Activated naive CD8-positive, alpha-beta T cell treated with anti-CD3 and anti-CD28 coated beads, Interleukin-2, amount 50 U/mL, for 24 hours (primary cell): ENCODE measurements at regions not wholly inside any gene's neighbourhood (a gene's known extent, or its start where the extent isn't known, plus 50 kb on each side); places are given as distances from the start of the nearest gene placed in this dataset.

Source experiments
- ATAC-seq: fragments of 150-1000 bp; cut with Tn5 transposase; one replicate; pipeline ENCODE4 v1.10.0; 2021
- DNase-seq: peaks from one replicate; pipeline ENCODE4 v3.0.0; 2021
- H3K27ac Mint-ChIP-seq: one replicate; pipeline ENCODE4 v1.8.0; 2021; ENCODE audit warnings: mild to moderate bottlenecking, mixed read lengths
- H3K27me3 Mint-ChIP-seq: one replicate; pipeline ENCODE4 v1.8.0; 2021; ENCODE audit warnings: mixed read lengths
- H3K36me3 Mint-ChIP-seq: one replicate; pipeline ENCODE4 v1.8.0; 2021; ENCODE audit warnings: low read depth, mixed read lengths
- H3K4me1 Mint-ChIP-seq: one replicate; pipeline ENCODE4 v1.8.0; 2021; ENCODE audit warnings: mixed read lengths
- H3K4me3 Mint-ChIP-seq: one replicate; pipeline ENCODE4 v1.8.0; 2021; ENCODE audit warnings: mild to moderate bottlenecking, moderate library complexity, mixed read lengths
- H3K9me3 Mint-ChIP-seq: one replicate; pipeline ENCODE4 v1.8.0; 2021; ENCODE audit warnings: mixed read lengths

GRCh38 chr1:56174176-56174885 lies 405.0 kb downstream of the PLPP3 start:
- no peaks in the 10 kb centered on the region for H3K27me3 Mint-ChIP-seq
- DNase-seq (no peak), ATAC-seq (no peak)
- H3K4me3 Mint-ChIP-seq, result no peak overlapping the region
- no peaks in the 10 kb centered on the region for H3K4me1 Mint-ChIP-seq
- H3K27ac Mint-ChIP-seq, result no peak overlapping the region
- H3K9me3 Mint-ChIP-seq, result no peaks in the 10 kb centered on the region
- no peaks in the 10 kb centered on the region for H3K36me3 Mint-ChIP-seq

DNA sequence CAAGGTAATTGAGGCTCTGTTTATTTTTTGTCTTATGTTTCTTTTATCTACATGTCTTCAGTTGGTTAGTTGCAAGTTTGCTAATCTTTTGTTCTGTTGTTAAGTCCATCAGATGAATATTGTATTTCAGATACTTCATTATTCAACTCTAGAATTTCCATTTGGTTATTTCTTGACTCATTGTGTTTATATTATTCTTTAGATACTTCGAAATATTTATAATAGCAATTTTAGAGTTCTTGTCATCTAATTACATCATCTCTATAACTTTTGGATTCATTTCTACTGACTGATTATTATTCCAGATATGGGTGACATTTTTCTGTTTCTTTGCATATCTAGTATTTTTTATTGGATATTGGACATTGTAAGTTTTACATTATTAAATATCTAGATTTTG lies 405.6 kb downstream of the PLPP3 start:
- no peaks in the 10 kb centered on the region for H3K36me3 Mint-ChIP-seq
- no peak for ATAC-seq
- H3K27me3 Mint-ChIP-seq, result no peaks in the 10 kb centered on the region
- no peak for DNase-seq
- H3K9me3 Mint-ChIP-seq, result no peaks in the 10 kb centered on the region
- no peak overlapping the region for H3K4me3 Mint-ChIP-seq
- H3K4me1 Mint-ChIP-seq, result no peaks in the 10 kb centered on the region
- H3K27ac Mint-ChIP-seq, result no peak overlapping the region

DNA sequence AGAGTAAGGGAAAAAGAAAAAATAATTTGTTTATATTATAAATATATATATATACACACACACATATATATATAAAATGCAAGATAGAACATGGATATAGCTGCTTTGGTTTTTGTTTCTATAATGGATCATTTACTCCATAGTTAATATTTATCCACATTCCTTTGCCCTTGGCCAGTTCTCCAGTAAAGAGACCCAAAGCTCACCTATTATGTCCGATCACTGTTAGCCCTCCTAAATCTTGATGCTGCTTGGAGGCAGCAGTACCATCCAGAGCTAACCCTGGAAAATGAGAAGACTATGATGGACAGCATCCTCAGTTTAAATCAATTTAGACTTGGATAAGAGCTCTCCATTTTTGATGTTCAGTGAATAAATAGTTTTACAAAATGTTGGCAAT lies 407.7 kb downstream of the PLPP3 start:
- H3K27me3 Mint-ChIP-seq, result peaks cover 3% of the 10 kb centered on the region
- ATAC-seq (no peak), DNase-seq (no peak)
- H3K27ac Mint-ChIP-seq, result no peak overlapping the region
- H3K9me3 Mint-ChIP-seq, result no peaks in the 10 kb centered on the region
- H3K4me1 Mint-ChIP-seq, result no peaks in the 10 kb centered on the region
- no peak overlapping the region for H3K4me3 Mint-ChIP-seq
- no peaks in the 10 kb centered on the region for H3K36me3 Mint-ChIP-seq

GRCh38 chr1:56170784-56171320 lies 408.5 kb downstream of the PLPP3 start:
- no peak overlapping the region for H3K27ac Mint-ChIP-seq

GRCh38 chr1:56169856-56170255 lies 409.5 kb downstream of the PLPP3 start:
- no peak overlapping the region for H3K4me3 Mint-ChIP-seq
- ATAC-seq (no peak), DNase-seq (no peak)
- no peaks in the 10 kb centered on the region for H3K36me3 Mint-ChIP-seq
- H3K27ac Mint-ChIP-seq, result no peak overlapping the region
- H3K4me1 Mint-ChIP-seq, result no peaks in the 10 kb centered on the region
- H3K9me3 Mint-ChIP-seq, result peaks cover 4% of the 10 kb centered on the region
- H3K27me3 Mint-ChIP-seq, result peaks cover 7% of the 10 kb centered on the region

More at GRCh38 chr1:56170784-56171320, 408.5 kb downstream of the PLPP3 start:
- Mint-ChIP-seq H3K4me1 (no peaks in the 10 kb centered on the region), H3K36me3 (no peaks in the 10 kb centered on the region), H3K9me3 (peaks cover 4% of the 10 kb centered on the region), H3K4me3 (no peak overlapping the region), H3K27me3 (peaks cover 7% of the 10 kb centered on the region)
- DNase-seq, result no peak
- no peak for ATAC-seq

GRCh38 chr1:56168176-56168575 lies 411.2 kb downstream of the PLPP3 start:
- H3K36me3 Mint-ChIP-seq, result no peaks in the 10 kb centered on the region
- H3K4me3 Mint-ChIP-seq, result no peak overlapping the region
- no peak for ATAC-seq
- peaks cover 7% of the 10 kb centered on the region for H3K27me3 Mint-ChIP-seq
- peaks cover 4% of the 10 kb centered on the region for H3K9me3 Mint-ChIP-seq
- H3K27ac Mint-ChIP-seq, result no peak overlapping the region
- no peak for DNase-seq
- H3K4me1 Mint-ChIP-seq, result no peaks in the 10 kb centered on the region

DNA sequence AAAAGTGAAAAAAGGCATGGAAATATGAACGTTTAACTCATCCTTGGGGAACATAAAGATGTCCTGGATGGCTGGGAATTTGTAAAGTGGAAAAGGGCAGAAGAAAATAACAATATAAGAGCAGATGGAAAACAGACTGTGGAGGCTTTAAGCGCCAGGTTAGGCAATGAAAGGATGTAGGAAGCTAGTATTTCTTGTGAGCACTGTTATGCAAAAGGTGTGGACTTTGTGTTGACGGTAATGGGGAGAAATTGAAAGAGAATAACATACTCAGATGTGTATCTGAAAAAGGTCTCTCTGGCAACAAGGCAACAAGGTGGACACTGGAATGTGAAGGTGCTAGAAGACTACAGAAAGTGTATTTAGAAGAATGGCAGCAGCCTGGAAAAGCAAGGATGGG lies 411.8 kb downstream of the PLPP3 start:
- Mint-ChIP-seq H3K27ac (no peak overlapping the region), H3K27me3 (peaks cover 7% of the 10 kb centered on the region), H3K36me3 (no peaks in the 10 kb centered on the region), H3K9me3 (peaks cover 4% of the 10 kb centered on the region), H3K4me3 (no peak overlapping the region), H3K4me1 (no peaks in the 10 kb centered on the region)
- DNase-seq (no peak), ATAC-seq (no peak)

DNA sequence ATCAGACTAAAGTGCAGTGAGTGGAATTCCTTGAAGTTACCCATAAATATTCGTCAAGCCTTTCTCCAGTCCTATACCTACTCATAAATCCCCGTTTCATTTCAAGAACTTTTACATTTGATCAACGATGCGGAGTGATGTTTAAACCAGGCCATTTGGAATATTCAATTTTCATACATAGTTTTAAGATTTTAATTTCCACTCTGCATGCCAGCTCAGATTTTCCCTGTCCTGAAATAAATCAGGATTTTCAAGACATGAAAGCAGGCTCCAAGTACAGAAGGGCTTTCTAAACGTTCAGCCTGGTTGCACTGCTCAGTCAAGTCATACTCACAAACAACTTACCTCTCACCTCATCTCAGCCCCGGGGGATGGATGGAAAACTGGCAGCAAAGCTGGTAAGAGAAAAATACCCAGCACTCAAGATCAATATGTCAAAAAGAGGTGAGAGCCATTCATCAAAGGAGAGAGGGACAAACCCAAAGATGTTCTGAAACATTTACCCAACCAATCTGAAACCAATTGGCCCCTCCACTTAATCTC lies 418.5 kb downstream of the PLPP3 start:
- DNase-seq (no peak), ATAC-seq (no peak)
- H3K27ac Mint-ChIP-seq, result no peak overlapping the region
- no peaks in the 10 kb centered on the region for H3K27me3 Mint-ChIP-seq
- no peaks in the 10 kb centered on the region for H3K9me3 Mint-ChIP-seq
- H3K4me3 Mint-ChIP-seq, result no peak overlapping the region
- no peaks in the 10 kb centered on the region for H3K36me3 Mint-ChIP-seq
- peaks cover 1% of the 10 kb centered on the region for H3K4me1 Mint-ChIP-seq

GRCh38 chr1:56156971-56157876 lies 422.1 kb downstream of the PLPP3 start:
- H3K27me3 Mint-ChIP-seq, result peaks cover 7% of the 10 kb centered on the region
- no peaks in the 10 kb centered on the region for H3K9me3 Mint-ChIP-seq
- no peak overlapping the region for H3K27ac Mint-ChIP-seq
- ATAC-seq (no peak), DNase-seq (no peak)
- H3K4me3 Mint-ChIP-seq, result no peak overlapping the region
- peaks cover 1% of the 10 kb centered on the region for H3K4me1 Mint-ChIP-seq
- H3K36me3 Mint-ChIP-seq, result no peaks in the 10 kb centered on the region

DNA sequence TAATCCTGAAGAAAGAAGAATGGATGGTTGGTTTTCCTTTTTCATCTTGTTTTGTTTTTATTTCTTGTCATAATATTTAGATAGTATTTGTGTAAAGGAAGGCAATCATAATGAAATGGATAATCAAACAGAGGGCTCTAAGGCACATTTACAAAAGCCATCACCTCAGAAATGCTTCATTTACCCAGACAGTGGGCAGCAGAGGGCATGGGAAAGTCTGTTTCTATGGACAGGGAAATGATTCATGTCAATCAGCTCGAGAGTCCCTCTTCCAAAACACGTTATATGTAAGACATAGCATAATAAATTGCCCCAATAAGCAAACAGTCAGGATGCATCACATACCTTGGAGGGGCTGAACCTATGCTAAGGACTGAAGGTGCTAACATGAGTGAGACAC lies 426.1 kb downstream of the PLPP3 start:
- no peak overlapping the region for H3K4me3 Mint-ChIP-seq

GRCh38 chr1:56152635-56153034 lies 426.7 kb downstream of the PLPP3 start:
- DNase-seq (no peak), ATAC-seq (no peak)
- Mint-ChIP-seq H3K4me3 (no peak overlapping the region), H3K27ac (no peak overlapping the region), H3K36me3 (no peaks in the 10 kb centered on the region), H3K9me3 (no peaks in the 10 kb centered on the region), H3K4me1 (no peaks in the 10 kb centered on the region), H3K27me3 (peaks cover 7% of the 10 kb centered on the region)

More for the DNA sequence above, 426.1 kb downstream of the PLPP3 start:
- Mint-ChIP-seq H3K9me3 (no peaks in the 10 kb centered on the region), H3K27me3 (peaks cover 7% of the 10 kb centered on the region), H3K4me1 (no peaks in the 10 kb centered on the region), H3K36me3 (no peaks in the 10 kb centered on the region), H3K27ac (no peak overlapping the region)
- no peak for DNase-seq
- no peak for ATAC-seq

GRCh38 chr1:56151402-56151801 lies 428.0 kb downstream of the PLPP3 start:
- no peaks in the 10 kb centered on the region for H3K9me3 Mint-ChIP-seq
- no peak overlapping the region for H3K27ac Mint-ChIP-seq
- no peaks in the 10 kb centered on the region for H3K36me3 Mint-ChIP-seq
- ATAC-seq (no peak), DNase-seq (no peak)
- peaks cover 7% of the 10 kb centered on the region for H3K27me3 Mint-ChIP-seq
- no peak overlapping the region for H3K4me3 Mint-ChIP-seq
- no peaks in the 10 kb centered on the region for H3K4me1 Mint-ChIP-seq

DNA sequence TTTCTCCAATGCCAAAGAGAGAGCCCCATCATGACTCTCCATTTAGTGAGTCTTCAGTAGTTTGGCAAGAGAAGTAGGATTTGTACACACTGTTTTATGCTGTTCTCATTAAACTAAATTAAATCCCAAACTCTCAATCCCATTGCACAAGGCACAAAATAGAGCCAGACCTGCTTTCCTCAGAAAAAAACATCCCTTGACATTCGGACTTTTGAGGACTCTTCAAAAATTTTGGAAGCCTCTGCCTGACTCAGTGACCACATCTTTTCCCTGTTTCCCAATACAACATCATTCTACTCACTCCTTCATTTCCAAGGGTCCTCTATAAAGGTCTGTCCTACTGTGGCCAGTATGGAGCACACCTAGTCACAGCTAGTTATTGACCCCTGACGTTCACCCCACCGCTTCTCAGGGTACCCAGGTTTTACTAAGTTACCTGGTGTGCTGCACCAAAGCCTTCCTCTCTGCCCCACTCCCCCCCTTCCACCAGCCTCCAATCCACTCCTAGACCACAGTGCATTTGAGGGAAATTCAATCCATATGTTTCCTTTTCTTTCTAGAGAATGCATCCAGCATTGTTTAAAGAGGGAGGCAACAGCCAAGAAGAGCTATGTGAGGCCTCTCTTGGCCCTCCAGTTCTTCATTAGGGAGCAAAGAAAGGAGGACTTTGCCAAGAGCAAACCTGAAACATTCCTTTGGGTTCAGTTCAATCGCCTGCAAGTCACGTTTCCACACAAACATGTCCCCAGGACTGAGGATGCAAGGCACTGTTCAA lies 428.7 kb downstream of the PLPP3 start:
- no peaks in the 10 kb centered on the region for H3K4me1 Mint-ChIP-seq
- no peaks in the 10 kb centered on the region for H3K36me3 Mint-ChIP-seq
- no peak for DNase-seq
- H3K4me3 Mint-ChIP-seq, result no peak overlapping the region
- no peak overlapping the region for H3K27ac Mint-ChIP-seq
- peaks cover 7% of the 10 kb centered on the region for H3K27me3 Mint-ChIP-seq
- no peak for ATAC-seq
- H3K9me3 Mint-ChIP-seq, result no peaks in the 10 kb centered on the region

DNA sequence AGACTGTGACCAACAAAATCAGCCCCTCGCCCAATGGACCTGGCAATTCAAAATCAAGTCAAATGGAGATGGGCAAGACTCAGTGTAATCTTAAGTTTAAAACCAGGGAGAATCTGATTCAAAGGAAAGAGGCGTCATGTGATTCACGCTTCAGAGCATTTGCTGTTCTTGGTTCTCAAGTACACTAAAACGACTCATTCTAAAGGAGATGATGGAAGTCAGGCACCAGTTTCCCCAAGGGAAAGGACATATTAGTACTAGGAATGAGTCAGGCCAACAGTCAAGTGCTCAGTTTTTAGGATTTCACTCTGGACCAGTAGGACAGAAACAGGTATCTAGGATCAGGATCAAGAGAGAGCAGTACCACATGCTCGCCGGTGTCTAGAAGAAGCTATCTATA lies 429.6 kb downstream of the PLPP3 start:
- H3K9me3 Mint-ChIP-seq, result no peaks in the 10 kb centered on the region
- ATAC-seq (no peak), DNase-seq (no peak)
- no peak overlapping the region for H3K27ac Mint-ChIP-seq
- H3K4me1 Mint-ChIP-seq, result no peaks in the 10 kb centered on the region
- no peak overlapping the region for H3K4me3 Mint-ChIP-seq
- no peaks in the 10 kb centered on the region for H3K36me3 Mint-ChIP-seq
- peaks cover 7% of the 10 kb centered on the region for H3K27me3 Mint-ChIP-seq
